GM15510 (cell line): ENCODE measurements at regions not wholly inside any gene's neighbourhood (a gene's known extent, or its start where the extent isn't known, plus 50 kb on each side); places are given as distances from the start of the nearest gene placed in this dataset.

ENCODE experiments used
- POLR2A ChIP-seq: IDR thresholded peaks from 3 replicates; pipeline ENCODE4 v1.6.1; 2011; ENCODE audit warnings: borderline replicate concordance; ENCODE audit not compliant: insufficient read length; ENCODE audit errors: extremely low read depth

DNA sequence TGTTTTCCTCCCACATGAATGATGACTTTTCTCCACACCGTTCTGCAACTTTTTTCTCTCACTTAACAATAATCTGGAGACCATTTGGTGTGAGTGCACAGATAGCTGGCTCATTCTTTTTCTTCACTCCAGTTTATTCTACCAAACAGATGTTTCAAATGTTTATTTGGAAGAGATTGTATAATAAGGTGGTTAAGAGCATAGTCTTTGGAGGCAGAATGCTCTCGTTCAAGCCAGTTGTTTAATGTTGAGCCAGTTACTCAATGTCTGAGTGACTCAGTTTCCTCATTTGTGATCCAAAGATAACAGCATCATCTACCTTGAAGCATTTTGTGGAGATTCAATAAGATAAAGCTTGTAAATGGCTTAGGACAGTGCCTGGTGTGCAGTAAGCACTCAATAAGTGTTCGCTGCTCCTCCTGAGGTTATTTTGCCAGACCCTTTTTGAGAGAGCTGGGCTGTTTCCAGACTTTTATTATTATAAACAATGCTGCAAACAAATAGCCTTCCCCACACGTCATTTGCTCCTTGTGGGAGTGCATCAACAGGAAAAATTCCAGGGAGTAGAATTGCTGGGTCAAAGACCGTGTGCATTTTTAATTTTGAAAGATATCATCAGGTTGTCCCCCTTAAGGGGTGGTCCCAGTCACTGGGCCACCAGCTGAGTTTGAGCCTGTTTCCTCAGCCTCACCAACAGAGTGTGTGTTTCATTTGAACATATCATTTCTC is 70.6 kb downstream of the VEGFA start:
- TF ChIP-seq POLR2A, result no peak

DNA sequence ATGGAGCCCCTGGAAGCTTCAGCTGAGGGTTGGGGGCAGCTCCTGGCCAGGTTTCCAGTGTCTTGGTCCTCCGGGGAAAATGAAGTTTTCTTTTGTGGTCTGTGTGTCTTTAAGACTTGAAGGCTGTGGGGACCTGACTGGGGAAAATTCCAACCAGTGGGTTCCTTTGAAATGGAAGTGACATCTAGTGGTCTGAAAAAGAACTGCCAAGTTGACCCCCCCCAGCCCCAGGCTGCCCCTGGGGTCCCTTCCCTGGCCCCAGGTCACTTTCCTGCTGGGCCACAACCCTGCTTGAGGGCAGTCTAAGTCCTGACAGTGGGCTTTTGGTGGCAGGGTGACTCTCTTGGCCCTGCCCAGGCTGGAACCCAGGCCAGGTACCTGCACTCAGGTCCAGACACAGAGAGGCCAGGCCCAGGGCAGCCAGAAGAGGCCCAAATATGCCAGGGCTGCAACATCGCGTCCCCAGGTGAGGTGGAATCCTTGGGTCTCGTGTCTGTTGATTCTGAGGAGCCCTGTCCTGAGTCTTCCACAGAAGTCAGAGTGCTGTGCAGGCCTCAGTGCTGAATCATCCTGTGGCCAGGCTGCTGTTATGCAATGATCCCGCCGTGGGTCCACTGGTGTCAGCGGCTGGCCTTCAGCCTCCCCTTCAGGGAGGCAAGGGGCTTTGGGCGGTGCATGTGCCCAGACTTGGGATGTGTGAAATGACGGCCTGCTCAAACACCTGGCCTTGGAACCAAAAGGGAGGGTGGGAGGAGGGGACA is 68.4 kb downstream of the VEGFA start:
- TF ChIP-seq POLR2A, result no peak

DNA sequence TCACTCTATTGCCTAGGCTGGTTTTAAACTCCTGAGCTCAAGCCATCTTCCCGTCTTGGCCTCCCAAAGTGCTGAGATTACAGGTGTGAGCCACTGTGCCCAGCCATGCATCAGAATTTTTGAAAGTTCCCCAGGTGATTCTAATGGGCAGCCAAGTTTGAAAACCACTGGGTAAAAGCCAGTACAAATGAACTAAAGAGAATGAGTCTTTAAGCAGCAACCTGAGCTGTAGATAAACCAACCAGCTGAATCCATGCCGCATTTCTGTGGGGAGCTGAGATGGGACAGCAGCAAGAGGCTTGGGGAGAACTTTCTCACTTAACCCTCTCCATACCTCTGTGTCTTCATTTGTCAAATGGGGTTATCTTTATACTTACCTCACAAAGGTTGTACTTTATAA is 67.5 kb downstream of the VEGFA start:
- no peak for TF ChIP-seq POLR2A

DNA sequence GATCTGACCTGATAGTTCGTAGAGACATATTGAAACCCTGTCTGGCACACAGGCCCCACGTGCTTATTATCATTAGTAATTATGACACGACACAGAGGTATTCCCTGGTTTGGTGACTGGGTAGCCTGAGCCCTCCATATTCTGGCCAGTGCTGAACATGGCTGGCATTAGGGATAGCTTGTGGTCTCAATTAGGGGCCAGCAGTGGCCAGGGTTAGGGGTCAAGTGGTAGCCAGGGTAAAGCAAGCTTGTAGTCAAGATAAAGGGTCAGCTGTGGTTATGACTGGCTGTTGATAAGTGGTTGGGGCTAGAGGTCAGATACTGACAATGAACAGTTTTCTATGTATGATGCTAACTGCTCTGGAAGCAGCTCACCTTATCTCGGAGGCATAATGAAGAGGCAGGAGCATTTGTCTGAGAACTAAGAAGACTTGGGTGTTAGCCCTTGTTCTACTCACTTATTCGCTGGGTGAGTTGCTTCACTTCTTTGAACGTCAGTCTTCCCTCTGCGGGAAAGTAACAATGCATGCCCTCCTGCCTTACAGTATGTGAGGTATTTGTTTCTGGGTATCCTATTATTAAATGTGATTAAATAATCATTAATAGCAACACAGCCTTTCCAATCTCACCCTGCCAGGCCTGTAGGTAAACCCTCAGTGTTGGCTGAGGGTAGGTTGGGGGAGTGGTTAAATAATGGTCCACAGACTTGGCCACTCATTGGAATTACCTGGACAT is 66.7 kb downstream of the VEGFA start:
- TF ChIP-seq POLR2A, result no peak
